ENCODE measurements at regions not wholly inside any gene's neighbourhood (a gene's known extent, or its start where the extent isn't known, plus 50 kb on each side); places are given as distances from the start of the nearest gene placed in this dataset.

DNA sequence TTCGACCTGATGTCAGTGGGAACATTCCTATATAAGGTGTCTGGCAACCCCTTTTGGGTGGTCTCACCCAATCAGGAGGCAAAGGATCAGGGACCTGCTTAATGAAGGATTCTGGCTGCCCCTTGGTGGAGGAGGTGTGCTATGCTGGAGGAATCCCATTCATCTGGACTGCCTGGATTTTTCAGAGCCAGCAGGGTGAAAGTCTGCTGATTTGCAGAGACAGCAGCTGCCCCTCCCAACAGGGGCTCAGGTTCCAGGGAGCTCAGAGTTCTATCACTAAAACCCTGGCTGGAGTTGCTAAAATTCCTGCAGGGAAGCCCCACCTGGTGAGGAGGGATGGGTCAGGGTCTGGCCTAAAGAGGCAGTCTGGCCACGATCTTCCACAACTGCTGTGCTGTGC is 398.5 kb upstream of the CNTNAP2 start:
- Histone ChIP-seq H3K36me3 (ENCODE audit: control insufficient read depth in 2 of 4, insufficient read depth in 4 of 4, low read length in 3 of 4) (no peaks in the 10 kb centered on the region), H3K4me2 (ENCODE audit: insufficient read depth in 1 of 2, low read depth in 2 of 2, low read length in 2 of 2) (peak overlapping the region in 1 of 2 experiments; percentile 35; a peak in 1 of 4 replicates), H2BK15ac (ENCODE audit: low read length) (no peak overlapping the region), H2BK5ac (ENCODE audit: low read depth, low read length) (peak overlapping the region; percentile 78; the same call in 1 of the 2 replicates), H3K4ac (replicated peaks; ENCODE audit: insufficient read length, low read depth, low read length) (no peak overlapping the region), H3K23ac (ENCODE audit: insufficient read length) (no peak overlapping the region), H4K91ac (replicated peaks; ENCODE audit: insufficient read length, low read length) (no peak overlapping the region), H3K79me1 (ENCODE audit: low read depth, low read length) (no peaks in the 10 kb centered on the region), H3K27ac (ENCODE audit: low read depth, low read length) (peak overlapping the region; percentile 3; the same call in 1 of the 2 replicates), H3K14ac (ENCODE audit: insufficient read length) (no peak overlapping the region), H4K8ac (ENCODE audit: extremely low read depth, insufficient read depth, low read length) (peak overlapping the region; percentile 85; the same call in 1 of the 2 replicates), H3K56ac (replicated peaks; ENCODE audit: insufficient read length, low read depth, low read length) (no peak overlapping the region), H2BK120ac (replicated peaks; ENCODE audit: low read depth, low read length) (no peak overlapping the region), H4K20me1 (replicated peaks in 1 of 2; ENCODE audit: control insufficient read depth in 1 of 2, insufficient read depth in 2 of 2, low read length in 2 of 2) (no peaks in the 10 kb centered on the region), H3K27me3 (replicated peaks in 1 of 4; ENCODE audit: control insufficient read depth in 3 of 4, extremely low read depth in 1 of 4, insufficient read depth in 3 of 4, low read length in 3 of 4) (no peaks in the 10 kb centered on the region), H3K4me1 (replicated peaks in 1 of 4; ENCODE audit: control insufficient read depth in 3 of 4, insufficient read depth in 4 of 4, low read length in 3 of 4) (peaks cover 0 to 6% (median 3%) of the 10 kb centered on the region in 4 experiments; a peak in 3 of 7 replicates), H4K5ac (ENCODE audit: insufficient read length, low read depth, low read length) (no peak overlapping the region), H2AFZ (ENCODE audit: low read length) (peak overlapping the region; percentile 94; the same call in 1 of the 2 replicates), H3K9me3 (ENCODE audit: insufficient read depth in 2 of 2, low read depth in 1 of 2, low read length in 1 of 2) (no peaks in the 10 kb centered on the region), H2AK5ac (ENCODE audit: low read depth, low read length) (no peak overlapping the region), H3K18ac (ENCODE audit: extremely low read depth, low read length) (no peak overlapping the region), H3K9ac (replicated peaks in 1 of 4; ENCODE audit: extremely low read depth in 1 of 4, low read depth in 3 of 4, low read length in 3 of 4) (no peak overlapping the region), H2BK12ac (ENCODE audit: low read depth, low read length) (peak overlapping the region; percentile 80; the same call in 1 of the 2 replicates), H3K23me2 (ENCODE audit: low read depth, low read length) (no peaks in the 10 kb centered on the region), H3K4me3 (ENCODE audit: extremely low read depth in 1 of 4, insufficient read depth in 2 of 4, low read depth in 3 of 4, low read length in 4 of 4) (no peak overlapping the region), H2BK20ac (ENCODE audit: low read length) (no peak overlapping the region), H3K79me2 (ENCODE audit: control insufficient read depth in 1 of 2, insufficient read depth in 2 of 2, low read length in 2 of 2) (no peaks in the 10 kb centered on the region)
- DNase-seq (ENCODE audit: low read depth in 1 of 2, low spot score in 2 of 2) (peak; percentile 27 to 50), FAIRE-seq (peak; percentile 19)
- POLR2A ChIA-PET (ENCODE audit: partially characterized antibody), result interaction anchor here (0.6 kb wide), 1 partner anchor 11 kb away, joined by 3 read pairs; no protein-coding TSS in a partner anchor
- WGBS, 2 experiments (ENCODE audit: extremely low coverage in 1 of 2, insufficient coverage in 1 of 2, insufficient read length in 1 of 2, insufficient replicate concordance in 2 of 2, low coverage in 1 of 2, low lambda C conversion rate in 2 of 2, missing lambda C conversion rate in 1 of 2), result 84% methylated on average over 2 of the region's 2 CpGs; no CpG with 5 or more reads in 1 of the 2 experiments
- CTCF ChIA-PET (ENCODE audit: partially characterized antibody), result interaction anchor here (0.7 to 2.2 kb wide), 4 partner anchors 13 to 76 kb away, joined by 3 to 4 read pairs (median 4); no protein-coding TSS in a partner anchor
- TF ChIP-seq EP300 (IDR thresholded peaks at IDR 0.05; ENCODE audit: borderline replicate concordance in 1 of 2, low read depth in 2 of 2, low read length in 2 of 2) (no peak), TAF7 (optimal IDR thresholded peaks at IDR 0.05; ENCODE audit: borderline replicate concordance, low read depth, low read length) (no peak), BRCA1 (IDR thresholded peaks at IDR 0.05; ENCODE audit: low read depth, low read length) (no peak), RAD21 (IDR thresholded peaks at IDR 0.05 in 1 of 2, conservative IDR thresholded peaks at IDR 0.05 in 1 of 2; ENCODE audit: low read depth in 2 of 2, low read length in 2 of 2) (peak; percentile 29 to 37), SIRT6 (IDR thresholded peaks at IDR 0.05; ENCODE audit: low read length) (no peak), HDAC6 (IDR thresholded peaks at IDR 0.05; ENCODE audit: low read depth, low read length) (no peak), CBX8 (IDR thresholded peaks at IDR 0.05; ENCODE audit: borderline replicate concordance, low read depth, low read length) (no peak), RNF2 (IDR thresholded peaks at IDR 0.05; ENCODE audit: borderline replicate concordance, low read depth, low read length, missing control alignments, poor library complexity, severe bottlenecking) (no peak), KDM5A (IDR thresholded peaks at IDR 0.05; ENCODE audit: low read length) (no peak), EZH2 (IDR thresholded peaks at IDR 0.05; ENCODE audit: low read depth, low read length, severe bottlenecking) (no peak)
- TF ChIP-seq, protein P1, sequence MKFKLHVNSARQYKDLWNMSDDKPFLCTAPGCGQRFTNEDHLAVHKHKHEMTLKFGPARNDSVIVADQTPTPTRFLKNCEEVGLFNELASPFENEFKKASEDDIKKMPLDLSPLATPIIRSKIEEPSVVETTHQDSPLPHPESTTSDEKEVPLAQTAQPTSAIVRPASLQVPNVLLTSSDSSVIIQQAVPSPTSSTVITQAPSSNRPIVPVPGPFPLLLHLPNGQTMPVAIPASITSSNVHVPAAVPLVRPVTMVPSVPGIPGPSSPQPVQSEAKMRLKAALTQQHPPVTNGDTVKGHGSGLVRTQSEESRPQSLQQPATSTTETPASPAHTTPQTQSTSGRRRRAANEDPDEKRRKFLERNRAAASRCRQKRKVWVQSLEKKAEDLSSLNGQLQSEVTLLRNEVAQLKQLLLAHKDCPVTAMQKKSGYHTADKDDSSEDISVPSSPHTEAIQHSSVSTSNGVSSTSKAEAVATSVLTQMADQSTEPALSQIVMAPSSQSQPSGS (IDR thresholded peaks at IDR 0.05; ENCODE audit: low read length), result no peak
